Naive thymus-derived CD4-positive, alpha-beta T cell (primary cell): ENCODE measurements at regions not wholly inside any gene's neighbourhood (a gene's known extent, or its start where the extent isn't known, plus 50 kb on each side); places are given as distances from the start of the nearest gene placed in this dataset.

Experiments
- ATAC-seq: fragments of 150-1000 bp; cut with Tn5 transposase; 2 replicates; pipeline ENCODE4 v1.10.0; 2021; ENCODE audit warnings: mild to moderate bottlenecking, moderate library complexity
- CTCF ChIA-PET: fragments of 350-600 bp; sonication (Branson Sonifier 250); formaldehyde crosslinking; loops from one replicate; lab custom pipeline; 2021; ENCODE audit warnings: antibody characterized with exemption; lab: Charles Lee
- POLR2A ChIA-PET: fragments of 350-600 bp; sonication (Branson Sonifier 250); formaldehyde crosslinking; loops from one replicate; lab custom pipeline; 2021; ENCODE audit warnings: antibody characterized with exemption, inconsistent platforms; lab: Charles Lee
- DNase-seq, 9 donors: peaks; one replicate each; pipeline versions ENCODE4 v3.0.0 to v3.0.0-alpha.2; 2020 to 2022; ENCODE audit warnings: mixed read lengths in 1 of 9
- H3K27ac ChIP-seq: one replicate; pipeline ENCODE4 v1.7.0; 2013; ENCODE audit warnings: mild to moderate bottlenecking, low read depth, low read length, moderate library complexity
- H3K27me3 ChIP-seq, 2 donors: one replicate each; pipeline ENCODE4 v1.7.0; 2013; ENCODE audit warnings: low read length in 2 of 2, mild to moderate bottlenecking in 2 of 2, moderate library complexity in 2 of 2; ENCODE audit not compliant: control insufficient read depth in 2 of 2, insufficient read depth in 2 of 2
- H3K36me3 ChIP-seq, 3 experiments: 1 replicate in 2 of 3; 2 replicates in 1 of 3; pipeline ENCODE4 v1.7.0; 2013; ENCODE audit warnings: low read length in 3 of 3, mild to moderate bottlenecking in 3 of 3, moderate library complexity in 1 of 3; ENCODE audit not compliant: insufficient read depth in 3 of 3, control insufficient read depth in 2 of 3
- H3K4me1 ChIP-seq, 2 donors: one replicate each; pipeline ENCODE4 v1.7.0; 2013; ENCODE audit warnings: low read length in 2 of 2, mild to moderate bottlenecking in 2 of 2, moderate library complexity in 1 of 2; ENCODE audit not compliant: control insufficient read depth in 2 of 2, insufficient read depth in 2 of 2
- H3K4me3 ChIP-seq: 2 replicates; pipeline ENCODE4 v1.7.0; 2013; ENCODE audit warnings: mild to moderate bottlenecking, low read length
- H3K9me3 ChIP-seq, 3 experiments: 1 replicate in 2 of 3; 2 replicates in 1 of 3; pipeline ENCODE4 v1.7.0; 2013; ENCODE audit warnings: low read length in 3 of 3; ENCODE audit not compliant: control insufficient read depth in 2 of 3
- H3K27ac Mint-ChIP-seq, 9 donors: one replicate each; pipeline ENCODE4 v1.8.0; 2020 to 2022; ENCODE audit warnings: mixed read lengths in 9 of 9, mild to moderate bottlenecking in 8 of 9, moderate library complexity in 5 of 9, inconsistent platforms in 2 of 9
- H3K27me3 Mint-ChIP-seq, 5 donors: one replicate each; pipeline ENCODE4 v1.8.0; 2021 to 2022; ENCODE audit warnings: mixed read lengths in 5 of 5, mild to moderate bottlenecking in 1 of 5
- H3K36me3 Mint-ChIP-seq, 5 donors: one replicate each; pipeline ENCODE4 v1.8.0; 2020 to 2022; ENCODE audit warnings: mixed read lengths in 5 of 5, mild to moderate bottlenecking in 3 of 5, inconsistent platforms in 1 of 5
- H3K4me1 Mint-ChIP-seq, 7 donors: one replicate each; pipeline ENCODE4 v1.8.0; 2020 to 2022; ENCODE audit warnings: mixed read lengths in 7 of 7, mild to moderate bottlenecking in 3 of 7, inconsistent platforms in 1 of 7
- H3K4me3 Mint-ChIP-seq, 10 donors: one replicate each; pipeline ENCODE4 v1.8.0; 2020 to 2022; ENCODE audit warnings: mild to moderate bottlenecking in 10 of 10, mixed read lengths in 10 of 10, moderate library complexity in 6 of 10, inconsistent platforms in 2 of 10
- H3K9me3 Mint-ChIP-seq, 11 donors: one replicate each; pipeline ENCODE4 v1.8.0; 2020 to 2022; ENCODE audit warnings: mixed read lengths in 11 of 11, mild to moderate bottlenecking in 4 of 11, inconsistent platforms in 1 of 11, moderate library complexity in 1 of 11
- intact Hi-C, 2 donors: fragments of 100-400 bp; cut with micrococcal nuclease; formaldehyde crosslinking; loops; one replicate each; pipeline ENCODE4 v1.15.1; 2023

GRCh38 chr15:23839893-23840474, 152.9 kb upstream of the NDN start:
- H3K4me1 Mint-ChIP-seq, result no peaks in the 10 kb centered on the region
- CTCF ChIA-PET, result no interaction called here

GRCh38 chr15:23846218-23846617, 159.1 kb upstream of the NDN start:
- H3K36me3 Mint-ChIP-seq, result no peaks in the 10 kb centered on the region

More at GRCh38 chr15:23839893-23840474, 152.9 kb upstream of the NDN start:
- no peak overlapping the region for H3K27ac Mint-ChIP-seq
- POLR2A ChIA-PET, result no interaction called here
- intact Hi-C loops, result no loop called here
- no peaks in the 10 kb centered on the region for H3K27me3 Mint-ChIP-seq
- DNase-seq (no peak), ATAC-seq (no peak)
- H3K4me3 ChIP-seq, result no peak overlapping the region
- H3K27me3 ChIP-seq, result no peaks in the 10 kb centered on the region
- no peaks in the 10 kb centered on the region for H3K36me3 ChIP-seq
- no peaks in the 10 kb centered on the region for H3K9me3 ChIP-seq
- H3K36me3 Mint-ChIP-seq, result no peaks in the 10 kb centered on the region
- no peaks in the 10 kb centered on the region for H3K4me1 ChIP-seq
- H3K4me3 Mint-ChIP-seq, result no peak overlapping the region
- peaks cover 2 to 25% (median 13%) of the 10 kb centered on the region in 11 donors for H3K9me3 Mint-ChIP-seq
- no peak overlapping the region for H3K27ac ChIP-seq

GRCh38 chr15:23850666-23851065, 163.6 kb upstream of the NDN start:
- POLR2A ChIA-PET, result no interaction called here
- intact Hi-C loops, result no loop called here
- no peaks in the 10 kb centered on the region for H3K4me1 Mint-ChIP-seq

More at GRCh38 chr15:23846218-23846617, 159.1 kb upstream of the NDN start:
- H3K4me1 Mint-ChIP-seq, result no peaks in the 10 kb centered on the region
- H3K9me3 Mint-ChIP-seq, result peaks cover 0 to 23% (median 6%) of the 10 kb centered on the region in 11 donors
- no peaks in the 10 kb centered on the region for H3K36me3 ChIP-seq
- H3K27me3 ChIP-seq, result no peaks in the 10 kb centered on the region
- ATAC-seq, result no peak
- peaks cover 0 to 4% (median 0%) of the 10 kb centered on the region in 5 donors for H3K27me3 Mint-ChIP-seq
- H3K4me1 ChIP-seq, result no peaks in the 10 kb centered on the region
- no peaks in the 10 kb centered on the region for H3K9me3 ChIP-seq
- DNase-seq, result no peak
- no peak overlapping the region for H3K4me3 Mint-ChIP-seq
- no peak overlapping the region for H3K27ac Mint-ChIP-seq
- POLR2A ChIA-PET, result no interaction called here
- CTCF ChIA-PET, result no interaction called here
- H3K4me3 ChIP-seq, result no peak overlapping the region
- intact Hi-C loops, result no loop called here
- no peak overlapping the region for H3K27ac ChIP-seq

GRCh38 chr15:23851921-23852320, 164.8 kb upstream of the NDN start:
- POLR2A ChIA-PET, result no interaction called here
- Mint-ChIP-seq H3K4me3 (no peak overlapping the region), H3K4me1 (no peaks in the 10 kb centered on the region), H3K9me3 (peaks cover 0 to 10% (median 4%) of the 10 kb centered on the region in 11 donors), H3K27me3 (peaks cover 0 to 8% (median 0%) of the 10 kb centered on the region in 5 donors), H3K36me3 (no peaks in the 10 kb centered on the region), H3K27ac (no peak overlapping the region)
- no peak for ATAC-seq
- Histone ChIP-seq H3K27me3 (no peaks in the 10 kb centered on the region), H3K27ac (no peak overlapping the region), H3K4me3 (no peak overlapping the region), H3K4me1 (no peaks in the 10 kb centered on the region), H3K9me3 (no peaks in the 10 kb centered on the region), H3K36me3 (no peaks in the 10 kb centered on the region)
- intact Hi-C loops, result no loop called here
- CTCF ChIA-PET, result no interaction called here
- no peak for DNase-seq

More at GRCh38 chr15:23850666-23851065, 163.6 kb upstream of the NDN start:
- ATAC-seq (no peak), DNase-seq (no peak)
- Histone ChIP-seq H3K27me3 (no peaks in the 10 kb centered on the region), H3K9me3 (no peaks in the 10 kb centered on the region), H3K4me3 (no peak overlapping the region), H3K36me3 (no peaks in the 10 kb centered on the region), H3K4me1 (no peaks in the 10 kb centered on the region), H3K27ac (no peak overlapping the region)
- Mint-ChIP-seq H3K4me3 (no peak overlapping the region), H3K27me3 (peaks cover 0 to 8% (median 0%) of the 10 kb centered on the region in 5 donors), H3K9me3 (peaks cover 0 to 12% (median 4%) of the 10 kb centered on the region in 11 donors), H3K36me3 (no peaks in the 10 kb centered on the region), H3K27ac (peak overlapping the region in 1 of 9 donors; percentile 5)
- CTCF ChIA-PET, result no interaction called here

- Mint-ChIP-seq H3K27ac (no peak overlapping the region), H3K9me3 (peaks cover 0 to 10% (median 4%) of the 10 kb centered on the region in 11 donors), H3K4me1 (no peaks in the 10 kb centered on the region), H3K27me3 (peaks cover 0 to 17% (median 3%) of the 10 kb centered on the region in 5 donors), H3K4me3 (no peak overlapping the region), H3K36me3 (no peaks in the 10 kb centered on the region)
- ChIA-PET CTCF (no interaction called here), POLR2A (no interaction called here)
- H3K4me3 ChIP-seq, result no peak overlapping the region
- ATAC-seq, result no peak
- no peaks in the 10 kb centered on the region for H3K4me1 ChIP-seq
- H3K27ac ChIP-seq, result no peak overlapping the region
- no peaks in the 10 kb centered on the region for H3K27me3 ChIP-seq
- intact Hi-C loops, result no loop called here
- H3K36me3 ChIP-seq, result no peaks in the 10 kb centered on the region
- no peak for DNase-seq
- no peaks in the 10 kb centered on the region for H3K9me3 ChIP-seq
These were observed 166.2 kb upstream of the NDN start for GRCh38 chr15:23853286-23853685.

GRCh38 chr15:23854203-23854911, 167.3 kb upstream of the NDN start:
- Histone ChIP-seq H3K4me3 (no peak overlapping the region), H3K27me3 (no peaks in the 10 kb centered on the region), H3K4me1 (no peaks in the 10 kb centered on the region), H3K27ac (no peak overlapping the region), H3K9me3 (no peaks in the 10 kb centered on the region), H3K36me3 (no peaks in the 10 kb centered on the region)
- Mint-ChIP-seq H3K27me3 (peaks cover 0 to 17% (median 3%) of the 10 kb centered on the region in 5 donors), H3K4me1 (no peaks in the 10 kb centered on the region), H3K9me3 (peaks cover 0 to 15% (median 7%) of the 10 kb centered on the region in 11 donors), H3K36me3 (no peaks in the 10 kb centered on the region), H3K4me3 (no peak overlapping the region), H3K27ac (no peak overlapping the region)
- ChIA-PET POLR2A (no interaction called here), CTCF (no interaction called here)
- DNase-seq (no peak), ATAC-seq (no peak)
- intact Hi-C loops, result no loop called here
